ENCODE measurements at regions not wholly inside any gene's neighbourhood (a gene's known extent, or its start where the extent isn't known, plus 50 kb on each side); places are given as distances from the start of the nearest gene placed in this dataset.

- TF ChIP-seq TAF1 (IDR thresholded peaks at IDR 0.05; ENCODE audit: low read depth, low read length) (no peak), POLR2AphosphoS5 (IDR thresholded peaks at IDR 0.05; ENCODE audit: low read depth, low read length) (no peak), POLR2A (IDR thresholded peaks at IDR 0.05; ENCODE audit: low read depth, low read length) (no peak), POU2F2 (IDR thresholded peaks at IDR 0.05; ENCODE audit: low read depth, low read length) (no peak), SPI1 (IDR thresholded peaks at IDR 0.05; ENCODE audit: low read depth, low read length) (no peak)
These were observed 640.8 kb upstream of the TBL1XR1 start for GRCh38 chr3:177837951-177838655.

Data from GM12891 (cell line).